Spleen (tissue), 7 donors: ENCODE measurements at regions not wholly inside any gene's neighbourhood (a gene's known extent, or its start where the extent isn't known, plus 50 kb on each side); places are given as distances from the start of the nearest gene placed in this dataset.

Experiments used
- POLR2AphosphoS5 ChIP-seq, 3 donors: sonication (generic); formaldehyde crosslinking; IDR thresholded peaks; one replicate each; pipeline ENCODE4 v1.5.1; 2017; ENCODE audit warnings: antibody characterized with exemption in 3 of 3
- TF ChIP-seq, protein P1 (sequence below), 11 experiments: fragments of 200-600 bp in 7 of 11; fragments of 450-650 bp in 4 of 11; sonication (generic) in 4 of 11; IDR thresholded peaks in 8 of 11; conservative IDR thresholded peaks in 3 of 11; 1 replicate in 7 of 11; 2 replicates in 4 of 11; pipeline versions ENCODE4 v1.4.0 to v1.8.0; 2016 to 2021; ENCODE audit warnings: antibody characterized with exemption in 11 of 11, inconsistent platforms in 4 of 11, mild to moderate bottlenecking in 1 of 11
- donor health status: DM: no; HTN: no; CAD: no; lungs with moderate emphysema.
- donor health status: DM: no; HTN: no; CAD: no.
- donor health status: DM: no; HTN: no; CAD: no.

DNA sequence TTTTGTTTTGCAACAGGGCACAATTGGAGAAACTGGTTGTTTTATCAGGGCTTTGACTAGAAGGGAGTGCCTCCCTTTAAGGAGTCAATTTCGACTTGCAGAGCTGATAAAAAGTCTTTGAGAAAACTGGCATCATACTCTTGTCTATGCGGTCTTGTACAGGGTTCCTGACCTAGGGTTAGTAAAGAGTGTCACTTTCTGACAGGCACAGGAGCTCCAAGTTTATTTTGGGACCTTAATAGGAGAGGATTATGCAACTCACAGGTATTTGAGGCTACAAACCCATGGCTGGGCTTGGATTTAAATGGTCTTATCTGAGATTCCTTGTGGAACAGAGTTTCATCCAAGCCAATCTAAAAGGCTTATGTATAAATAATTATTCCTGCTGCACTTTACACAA, 365.4 kb downstream of the HTR1B start:
- TF ChIP-seq, protein P1, sequence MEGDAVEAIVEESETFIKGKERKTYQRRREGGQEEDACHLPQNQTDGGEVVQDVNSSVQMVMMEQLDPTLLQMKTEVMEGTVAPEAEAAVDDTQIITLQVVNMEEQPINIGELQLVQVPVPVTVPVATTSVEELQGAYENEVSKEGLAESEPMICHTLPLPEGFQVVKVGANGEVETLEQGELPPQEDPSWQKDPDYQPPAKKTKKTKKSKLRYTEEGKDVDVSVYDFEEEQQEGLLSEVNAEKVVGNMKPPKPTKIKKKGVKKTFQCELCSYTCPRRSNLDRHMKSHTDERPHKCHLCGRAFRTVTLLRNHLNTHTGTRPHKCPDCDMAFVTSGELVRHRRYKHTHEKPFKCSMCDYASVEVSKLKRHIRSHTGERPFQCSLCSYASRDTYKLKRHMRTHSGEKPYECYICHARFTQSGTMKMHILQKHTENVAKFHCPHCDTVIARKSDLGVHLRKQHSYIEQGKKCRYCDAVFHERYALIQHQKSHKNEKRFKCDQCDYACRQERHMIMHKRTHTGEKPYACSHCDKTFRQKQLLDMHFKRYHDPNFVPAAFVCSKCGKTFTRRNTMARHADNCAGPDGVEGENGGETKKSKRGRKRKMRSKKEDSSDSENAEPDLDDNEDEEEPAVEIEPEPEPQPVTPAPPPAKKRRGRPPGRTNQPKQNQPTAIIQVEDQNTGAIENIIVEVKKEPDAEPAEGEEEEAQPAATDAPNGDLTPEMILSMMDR (IDR thresholded peaks at IDR 0.05 in 8 of 11, conservative IDR thresholded peaks at IDR 0.05 in 3 of 11): no peak
- TF ChIP-seq POLR2AphosphoS5 (IDR thresholded peaks at IDR 0.05): no peak
